Colonic mucosa (tissue), 4 donors: ENCODE measurements at regions not wholly inside any gene's neighbourhood (a gene's known extent, or its start where the extent isn't known, plus 50 kb on each side); places are given as distances from the start of the nearest gene placed in this dataset.

Experiments
- DNase-seq: peaks from one replicate; pipeline ENCODE4 v3.0.0-alpha.2; 2020
- H3K27ac ChIP-seq: fragments of 200-600 bp; one replicate; pipeline ENCODE4 v1.8.0; 2021
- H3K27me3 ChIP-seq: fragments of 200-600 bp; one replicate; pipeline ENCODE4 v1.8.0; 2021
- H3K36me3 ChIP-seq: fragments of 200-600 bp; one replicate; pipeline ENCODE4 v1.8.0; 2021
- H3K4me1 ChIP-seq: fragments of 200-600 bp; one replicate; pipeline ENCODE4 v1.8.0; 2021; ENCODE audit warnings: mild to moderate bottlenecking
- H3K4me3 ChIP-seq: fragments of 200-600 bp; one replicate; pipeline ENCODE4 v1.8.0; 2021
- H3K9ac ChIP-seq, 2 donors: one replicate each; pipeline ENCODE4 v1.7.0; 2013; ENCODE audit warnings: control low read depth in 2 of 2, low read depth in 2 of 2, low read length in 2 of 2
- H3K9me3 ChIP-seq: fragments of 200-600 bp; one replicate; pipeline ENCODE4 v1.8.0; 2021
- intact Hi-C: fragments of 100-400 bp; cut with DNase I; formaldehyde crosslinking; loops from one replicate; pipeline ENCODE4 v1.14.1; 2022
- TF ChIP-seq, protein P1 (sequence below): fragments of 200-600 bp; IDR thresholded peaks from one replicate; pipeline ENCODE4 v1.8.0; 2022; ENCODE audit warnings: antibody characterized with exemption, mild to moderate bottlenecking
- donor health status: healthy.
- donor health status: DM: no; HTN: no; CAD: no.
- donor health status: DM: no; HTN: no; CAD: no.

DNA sequence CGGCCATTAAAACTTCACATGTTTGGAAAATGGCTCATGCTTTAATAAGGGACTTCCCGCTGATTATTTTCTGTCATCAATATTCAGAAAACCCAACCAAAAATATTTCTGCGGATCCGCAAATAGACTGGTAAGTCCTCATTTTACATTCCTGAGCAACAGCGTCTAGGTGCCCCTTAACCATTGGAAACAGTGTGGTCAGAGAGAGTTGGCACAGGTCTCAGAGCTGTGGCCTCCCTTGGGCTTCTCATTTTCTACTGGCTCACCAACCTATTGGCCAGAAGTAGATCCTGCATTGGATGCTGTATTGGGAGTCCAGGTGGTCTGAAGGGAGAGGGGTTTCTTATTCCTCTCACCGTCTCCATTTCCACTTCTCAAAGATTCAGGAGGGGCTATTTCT is 348.1 kb upstream of the DCBLD2 start:
- no peaks in the 10 kb centered on the region for H3K4me1 ChIP-seq
- no peaks in the 10 kb centered on the region for H3K36me3 ChIP-seq
- TF ChIP-seq, protein P1, sequence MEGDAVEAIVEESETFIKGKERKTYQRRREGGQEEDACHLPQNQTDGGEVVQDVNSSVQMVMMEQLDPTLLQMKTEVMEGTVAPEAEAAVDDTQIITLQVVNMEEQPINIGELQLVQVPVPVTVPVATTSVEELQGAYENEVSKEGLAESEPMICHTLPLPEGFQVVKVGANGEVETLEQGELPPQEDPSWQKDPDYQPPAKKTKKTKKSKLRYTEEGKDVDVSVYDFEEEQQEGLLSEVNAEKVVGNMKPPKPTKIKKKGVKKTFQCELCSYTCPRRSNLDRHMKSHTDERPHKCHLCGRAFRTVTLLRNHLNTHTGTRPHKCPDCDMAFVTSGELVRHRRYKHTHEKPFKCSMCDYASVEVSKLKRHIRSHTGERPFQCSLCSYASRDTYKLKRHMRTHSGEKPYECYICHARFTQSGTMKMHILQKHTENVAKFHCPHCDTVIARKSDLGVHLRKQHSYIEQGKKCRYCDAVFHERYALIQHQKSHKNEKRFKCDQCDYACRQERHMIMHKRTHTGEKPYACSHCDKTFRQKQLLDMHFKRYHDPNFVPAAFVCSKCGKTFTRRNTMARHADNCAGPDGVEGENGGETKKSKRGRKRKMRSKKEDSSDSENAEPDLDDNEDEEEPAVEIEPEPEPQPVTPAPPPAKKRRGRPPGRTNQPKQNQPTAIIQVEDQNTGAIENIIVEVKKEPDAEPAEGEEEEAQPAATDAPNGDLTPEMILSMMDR = no peak
- no peak overlapping the region for H3K9ac ChIP-seq
- no peak overlapping the region for H3K4me3 ChIP-seq
- H3K9me3 ChIP-seq = no peaks in the 10 kb centered on the region
- no peaks in the 10 kb centered on the region for H3K27me3 ChIP-seq
- intact Hi-C loops = no loop called here
- H3K27ac ChIP-seq = no peak overlapping the region
- DNase-seq = no peak

DNA sequence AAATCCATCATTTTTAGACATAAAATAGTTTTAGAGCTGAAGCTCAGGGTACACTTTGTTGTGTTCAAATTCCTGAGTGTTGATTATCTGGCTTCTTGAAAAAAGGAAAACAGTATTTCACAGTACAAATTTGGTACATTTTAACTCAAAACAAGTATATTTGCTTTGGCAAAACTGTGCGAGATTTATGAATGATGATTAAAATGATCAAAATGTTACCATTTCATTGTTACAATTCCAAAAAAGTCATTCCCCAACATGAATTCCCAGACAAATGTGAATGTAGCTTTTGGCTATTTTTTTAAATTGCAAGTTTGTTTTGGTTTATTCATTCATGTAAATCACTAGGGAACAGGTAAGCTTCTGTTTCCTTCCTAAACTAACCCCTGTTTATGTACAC is 347.4 kb upstream of the DCBLD2 start:
- no peak overlapping the region for H3K9ac ChIP-seq
- TF ChIP-seq, protein P1 = no peak

DNA sequence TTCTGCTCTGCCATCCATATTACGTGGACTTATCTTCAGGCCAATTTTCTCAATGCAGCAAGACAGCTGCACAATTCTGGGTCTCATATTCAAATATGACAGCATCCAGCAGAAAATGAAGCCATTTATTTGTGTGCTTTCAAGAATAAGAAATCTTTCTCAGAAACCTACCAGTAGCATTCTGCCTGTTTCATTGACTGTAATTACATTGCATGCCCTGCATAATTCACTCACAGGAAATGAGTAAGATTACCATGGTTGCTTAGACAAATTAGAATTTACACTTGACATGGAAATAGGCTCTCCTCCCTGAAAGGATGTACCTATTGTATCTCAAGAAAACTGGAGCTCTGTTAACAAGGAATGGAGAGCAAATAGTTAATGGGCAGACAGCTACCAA is 346.6 kb upstream of the DCBLD2 start:
- no peak overlapping the region for H3K27ac ChIP-seq
- no peak for DNase-seq
- no peak overlapping the region for H3K4me3 ChIP-seq
- no peaks in the 10 kb centered on the region for H3K27me3 ChIP-seq
- H3K36me3 ChIP-seq = no peaks in the 10 kb centered on the region
- intact Hi-C loops = no loop called here
- TF ChIP-seq, protein P1 = no peak
- H3K9ac ChIP-seq = no peak overlapping the region
- H3K9me3 ChIP-seq = no peaks in the 10 kb centered on the region
- no peaks in the 10 kb centered on the region for H3K4me1 ChIP-seq

More for the DNA sequence above, 347.4 kb upstream of the DCBLD2 start:
- H3K4me1 ChIP-seq = no peaks in the 10 kb centered on the region
- no peaks in the 10 kb centered on the region for H3K36me3 ChIP-seq
- no peak overlapping the region for H3K4me3 ChIP-seq
- H3K9me3 ChIP-seq = no peaks in the 10 kb centered on the region
- no peak for DNase-seq
- intact Hi-C loops = no loop called here
- no peak overlapping the region for H3K27ac ChIP-seq
- H3K27me3 ChIP-seq = no peaks in the 10 kb centered on the region

DNA sequence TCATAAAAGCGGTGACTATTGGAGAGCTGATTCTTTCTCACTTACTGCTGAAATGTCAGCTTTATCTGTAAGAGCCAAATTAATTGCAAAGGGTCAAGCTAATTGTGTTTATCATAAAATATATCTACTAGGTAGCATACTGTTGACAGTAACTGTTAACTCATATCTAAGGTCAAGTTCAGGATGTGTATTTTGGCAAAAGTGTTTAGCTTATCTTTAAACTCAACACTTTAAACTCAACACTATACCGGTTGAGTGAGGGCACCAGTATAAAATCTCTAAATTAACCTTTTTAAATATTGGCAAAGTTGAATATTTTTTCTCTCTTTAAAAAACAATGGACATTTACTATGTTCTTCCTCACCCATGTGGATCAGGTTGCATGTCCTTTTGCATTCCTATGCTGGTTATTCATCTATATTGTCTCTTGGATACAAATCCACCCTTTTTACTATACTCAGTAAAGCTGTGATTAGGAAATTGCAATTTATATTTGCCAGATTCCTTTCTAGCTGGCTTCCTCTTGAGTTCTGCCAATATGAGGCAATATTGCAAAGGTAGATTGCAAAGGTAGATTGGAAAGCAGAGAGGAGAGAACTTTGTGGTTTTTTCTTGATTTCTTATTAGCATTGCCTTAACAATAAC is 344.6 kb upstream of the DCBLD2 start:
- Histone ChIP-seq H3K4me3 (no peak overlapping the region), H3K9me3 (no peaks in the 10 kb centered on the region), H3K36me3 (no peaks in the 10 kb centered on the region), H3K27ac (no peak overlapping the region), H3K4me1 (no peaks in the 10 kb centered on the region), H3K9ac (no peak overlapping the region), H3K27me3 (no peaks in the 10 kb centered on the region)
- no peak for DNase-seq
- TF ChIP-seq, protein P1 = no peak
- intact Hi-C loops = no loop called here

DNA sequence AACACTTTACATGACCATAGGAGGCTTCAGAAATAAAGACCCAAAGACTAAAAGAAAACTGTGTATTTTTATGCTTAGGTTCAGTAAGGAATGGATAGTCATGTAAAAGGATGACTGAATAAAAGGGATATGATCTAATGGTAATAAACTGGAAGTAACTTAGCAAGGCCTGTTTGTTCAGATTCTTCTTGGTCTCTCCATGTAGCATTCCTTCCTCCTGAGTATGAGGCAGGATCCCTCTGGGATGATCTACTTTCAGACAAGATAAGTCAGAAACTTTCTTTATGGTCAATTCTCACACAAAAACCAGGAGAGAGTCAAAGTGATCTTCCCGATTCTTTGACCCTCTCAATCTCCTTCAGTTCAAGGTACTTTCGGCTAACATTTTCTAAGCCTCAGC is 340.8 kb upstream of the DCBLD2 start:
- no peak for DNase-seq
- H3K27ac ChIP-seq = no peak overlapping the region
- H3K9me3 ChIP-seq = no peaks in the 10 kb centered on the region
- intact Hi-C loops = no loop called here
- no peaks in the 10 kb centered on the region for H3K4me1 ChIP-seq
- H3K9ac ChIP-seq = no peak overlapping the region
- TF ChIP-seq, protein P1 = no peak
- no peaks in the 10 kb centered on the region for H3K27me3 ChIP-seq
- H3K36me3 ChIP-seq = no peaks in the 10 kb centered on the region
- H3K4me3 ChIP-seq = no peak overlapping the region
